ENCODE measurements at regions not wholly inside any gene's neighbourhood (a gene's known extent, or its start where the extent isn't known, plus 50 kb on each side); places are given as distances from the start of the nearest gene placed in this dataset.

- TF ChIP-seq, protein P1, sequence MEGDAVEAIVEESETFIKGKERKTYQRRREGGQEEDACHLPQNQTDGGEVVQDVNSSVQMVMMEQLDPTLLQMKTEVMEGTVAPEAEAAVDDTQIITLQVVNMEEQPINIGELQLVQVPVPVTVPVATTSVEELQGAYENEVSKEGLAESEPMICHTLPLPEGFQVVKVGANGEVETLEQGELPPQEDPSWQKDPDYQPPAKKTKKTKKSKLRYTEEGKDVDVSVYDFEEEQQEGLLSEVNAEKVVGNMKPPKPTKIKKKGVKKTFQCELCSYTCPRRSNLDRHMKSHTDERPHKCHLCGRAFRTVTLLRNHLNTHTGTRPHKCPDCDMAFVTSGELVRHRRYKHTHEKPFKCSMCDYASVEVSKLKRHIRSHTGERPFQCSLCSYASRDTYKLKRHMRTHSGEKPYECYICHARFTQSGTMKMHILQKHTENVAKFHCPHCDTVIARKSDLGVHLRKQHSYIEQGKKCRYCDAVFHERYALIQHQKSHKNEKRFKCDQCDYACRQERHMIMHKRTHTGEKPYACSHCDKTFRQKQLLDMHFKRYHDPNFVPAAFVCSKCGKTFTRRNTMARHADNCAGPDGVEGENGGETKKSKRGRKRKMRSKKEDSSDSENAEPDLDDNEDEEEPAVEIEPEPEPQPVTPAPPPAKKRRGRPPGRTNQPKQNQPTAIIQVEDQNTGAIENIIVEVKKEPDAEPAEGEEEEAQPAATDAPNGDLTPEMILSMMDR (IDR thresholded peaks at IDR 0.05; ENCODE audit: control insufficient read depth, insufficient read depth, low read depth, low read length, missing control alignments) = no peak
- no peak overlapping the region for H3K4me3 ChIP-seq (ENCODE audit: control insufficient read depth, low read depth, low read length)
- peak; percentile 49 for DNase-seq (ENCODE audit: low read depth)
Observed at GRCh38 chr12:76266797-76267196, 81.4 kb downstream of the BBS10 start.

DNA sequence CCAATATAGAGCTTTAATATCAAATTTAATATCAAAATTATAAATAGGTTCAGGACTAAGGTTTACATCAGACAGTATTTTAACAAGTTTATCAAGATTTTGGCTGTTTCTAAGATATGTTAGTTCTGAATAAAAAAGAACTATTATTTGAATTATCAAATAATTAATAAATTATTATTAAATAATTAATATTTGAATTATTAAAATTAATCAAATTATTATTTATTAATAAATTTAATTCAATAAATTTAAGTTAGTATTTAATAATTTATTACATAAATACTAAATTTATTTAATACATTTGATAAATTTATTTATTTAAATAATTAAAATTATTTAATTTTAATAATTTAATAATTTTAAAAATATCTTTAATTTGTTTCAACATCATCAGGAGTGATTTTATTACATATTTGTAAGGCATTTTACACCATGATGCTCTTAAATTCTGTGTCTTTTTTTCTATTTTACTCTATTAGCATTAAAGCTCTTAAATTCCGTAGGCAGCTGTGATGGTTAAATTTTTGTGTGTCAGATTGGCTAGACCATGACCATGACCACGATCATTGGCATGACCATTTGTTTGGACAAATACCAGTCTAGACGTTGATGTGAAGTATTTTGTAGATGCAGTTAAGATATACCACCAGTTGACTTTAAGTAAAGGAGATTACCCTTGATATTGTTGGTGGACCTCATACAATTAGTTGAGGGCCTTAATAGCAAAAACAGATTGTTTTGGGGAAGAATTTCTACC, 82.6 kb downstream of the BBS10 start:
- no peak overlapping the region for H3K4me3 ChIP-seq (ENCODE audit: control insufficient read depth, low read depth, low read length)
- DNase-seq (ENCODE audit: low read depth) = no peak
- TF ChIP-seq, protein P1 (IDR thresholded peaks at IDR 0.05; ENCODE audit: control insufficient read depth, insufficient read depth, low read depth, low read length, missing control alignments) = no peak

GRCh38 chr12:76264611-76265012, 83.6 kb downstream of the BBS10 start:
- TF ChIP-seq, protein P1 (IDR thresholded peaks at IDR 0.05; ENCODE audit: control insufficient read depth, insufficient read depth, low read depth, low read length, missing control alignments) = no peak
- H3K4me3 ChIP-seq (ENCODE audit: control insufficient read depth, low read depth, low read length) = no peak overlapping the region
- DNase-seq (ENCODE audit: low read depth) = no peak

- TF ChIP-seq, protein P1 (IDR thresholded peaks at IDR 0.05; ENCODE audit: control insufficient read depth, insufficient read depth, low read depth, low read length, missing control alignments) = no peak
- H3K4me3 ChIP-seq (ENCODE audit: control insufficient read depth, low read depth, low read length) = no peak overlapping the region
- no peak for DNase-seq (ENCODE audit: low read depth)
Observed at GRCh38 chr12:76263696-76264095, 84.5 kb downstream of the BBS10 start.

DNA sequence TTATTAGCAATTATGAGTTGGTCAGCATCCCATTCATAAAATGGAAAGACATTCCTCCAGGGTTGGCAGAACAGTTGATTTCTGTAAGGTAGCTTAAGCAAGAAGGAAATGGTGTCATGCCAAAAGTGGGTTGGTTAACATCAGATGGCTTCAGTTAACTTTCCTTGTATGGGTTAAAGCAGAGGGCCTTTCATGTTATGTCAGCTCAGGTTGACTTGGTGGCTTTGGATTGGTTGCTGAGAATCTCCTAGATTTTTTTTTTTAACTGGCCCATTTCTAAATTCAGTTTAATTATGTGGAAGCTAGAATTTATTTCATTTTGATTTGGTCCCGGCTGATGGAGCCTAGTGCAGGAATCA, 87.8 kb downstream of the BBS10 start:
- DNase-seq (ENCODE audit: low read depth) = no peak
- no peak overlapping the region for H3K4me3 ChIP-seq (ENCODE audit: control insufficient read depth, low read depth, low read length)
- TF ChIP-seq, protein P1 (IDR thresholded peaks at IDR 0.05; ENCODE audit: control insufficient read depth, insufficient read depth, low read depth, low read length, missing control alignments) = no peak

- peak; percentile 35 for DNase-seq (ENCODE audit: low read depth)
- TF ChIP-seq, protein P1 (IDR thresholded peaks at IDR 0.05; ENCODE audit: control insufficient read depth, insufficient read depth, low read depth, low read length, missing control alignments) = no peak
- no peak overlapping the region for H3K4me3 ChIP-seq (ENCODE audit: control insufficient read depth, low read depth, low read length)
Observed at GRCh38 chr12:76259660-76260389, 88.4 kb downstream of the BBS10 start.

Measured in AG09309 (cell line).